HCT116 (cell line): ENCODE measurements at regions not wholly inside any gene's neighbourhood (a gene's known extent, or its start where the extent isn't known, plus 50 kb on each side); places are given as distances from the start of the nearest gene placed in this dataset.

Experiments used
- ATAC-seq: fragments of 200-7000 bp; cut with Tn5 transposase; 2 replicates; pipeline ENCODE4 v1.9.1; 2020; ENCODE audit warnings: mild to moderate bottlenecking, moderate library complexity
- BruUV-seq: library from RNA; stranded (reverse); fragments of 400-500 nt; replicated peaks from 2 replicates; lab custom pipeline; 2021; lab: Mats Ljungman, UMichigan
- CTCF ChIA-PET: fragments of 300-600 bp; sonication (Branson Sonifier 250); formaldehyde crosslinking; loops from one replicate; lab custom pipeline; 2021; ENCODE audit warnings: antibody characterized with exemption; lab: Charles Lee
- POLR2A ChIA-PET: fragments of 300-600, 350-600 bp; sonication (Branson Sonifier 250); formaldehyde crosslinking; loops from one replicate; lab custom pipeline; 2021; ENCODE audit warnings: antibody characterized with exemption; lab: Charles Lee
- RAD21 ChIA-PET, 2 experiments: fragments of 300-600 bp; sonication (Branson Sonifier 250); formaldehyde crosslinking; loops; one replicate each; lab custom pipeline; 2023; ENCODE audit warnings: low total read pairs in 2 of 2; ENCODE audit not compliant: uncharacterized antibody in 2 of 2, unreplicated experiment in 2 of 2, low non-redundant PET in 1 of 2; lab: Charles Lee
- DNase-seq: peaks from one replicate; pipeline ENCODE4 v3.0.0-alpha.2; 2010; ENCODE audit warnings: low read depth, low spot score
- H2AFZ ChIP-seq: fragments of 200-600 bp; shearing (Covaris generic), sonication (generic); 2 replicates; pipeline ENCODE4 v1.6.1; 2017; ENCODE audit warnings: low read depth, mixed run types, mixed read lengths, antibody characterized with exemption, low read length; ENCODE audit not compliant: poor library complexity, severe bottlenecking
- H3K27ac ChIP-seq: 2 replicates; pipeline ENCODE4 v1.5.1; 2012; ENCODE audit warnings: low read depth, low read length
- H3K27me3 ChIP-seq: fragments of 200-600 bp; sonication (generic); 2 replicates; pipeline ENCODE4 v1.6.1; 2016; ENCODE audit warnings: mixed run types, low read length, mixed read lengths; ENCODE audit not compliant: insufficient read depth
- H3K36me3 ChIP-seq, 2 experiments: fragments of 200-500 bp in 1 of 2; fragments of 200-600 bp in 1 of 2; sonication (Bioruptor generic) in 1 of 2; sonication (generic) in 1 of 2; 2 replicates each; pipeline versions ENCODE4 v1.5.1 to v1.6.1; 2014 to 2016; ENCODE audit warnings: low read length in 2 of 2, inconsistent platforms in 1 of 2, mixed read lengths in 1 of 2, mixed run types in 1 of 2; ENCODE audit not compliant: insufficient read depth in 2 of 2, control insufficient read depth in 1 of 2
- H3K4me1 ChIP-seq, 2 experiments: fragments of 200-600 bp in 1 of 2; sonication (generic) in 1 of 2; 2 replicates each; pipeline versions ENCODE4 v1.5.1 to v1.6.1; 2012 to 2017; ENCODE audit warnings: low read length in 2 of 2, inconsistent platforms in 1 of 2, mild to moderate bottlenecking in 1 of 2, mixed read lengths in 1 of 2, mixed run types in 1 of 2, moderate library complexity in 1 of 2; ENCODE audit not compliant: insufficient read depth in 2 of 2, control insufficient read depth in 1 of 2
- H3K4me2 ChIP-seq: fragments of 200-600 bp; sonication (generic); 2 replicates; pipeline ENCODE4 v1.6.1; 2017; ENCODE audit warnings: mixed run types, low read length, mixed read lengths
- H3K4me3 ChIP-seq, 2 experiments: fragments of 200-600 bp in 1 of 2; sonication (generic) in 1 of 2; replicated peaks in 1 of 2; 2 replicates each; pipeline ENCODE4 v1.5.1; 2011 to 2016; ENCODE audit warnings: low read length in 2 of 2, control low read depth in 1 of 2, low read depth in 1 of 2, mild to moderate bottlenecking in 1 of 2, mixed read lengths in 1 of 2, mixed run types in 1 of 2
- H3K79me2 ChIP-seq: fragments of 200-600 bp; sonication (generic); 2 replicates; pipeline ENCODE4 v1.6.1; 2017; ENCODE audit warnings: mild to moderate bottlenecking, mixed run types, low read length, moderate library complexity, mixed read lengths; ENCODE audit not compliant: insufficient read depth
- H3K9ac ChIP-seq: fragments of 200-600 bp; sonication (generic); 2 replicates; pipeline ENCODE4 v1.6.1; 2016; ENCODE audit warnings: low read length, mixed read lengths
- H3K9me2 ChIP-seq: fragments of 200-600 bp; sonication (generic), shearing (Covaris generic); 2 replicates; pipeline ENCODE4 v1.6.1; 2017; ENCODE audit warnings: mixed run types, mild to moderate bottlenecking, moderate library complexity; ENCODE audit not compliant: insufficient read depth
- H3K9me3 ChIP-seq, 2 experiments: fragments of 200-500 bp in 1 of 2; fragments of 200-600 bp in 1 of 2; sonication (Bioruptor generic) in 1 of 2; sonication (generic) in 1 of 2; 2 replicates each; pipeline ENCODE4 v1.6.1; 2014 to 2017; ENCODE audit warnings: low read length in 2 of 2, mixed read lengths in 2 of 2, inconsistent platforms in 1 of 2, low read depth in 1 of 2, mild to moderate bottlenecking in 1 of 2, mixed run types in 1 of 2, moderate library complexity in 1 of 2; ENCODE audit not compliant: control insufficient read depth in 1 of 2, insufficient read depth in 1 of 2
- H4K20me1 ChIP-seq: fragments of 200-600 bp; sonication (generic), shearing (Covaris generic); 2 replicates; pipeline ENCODE4 v1.6.1; 2017; ENCODE audit warnings: mixed run types, mild to moderate bottlenecking, moderate library complexity; ENCODE audit not compliant: insufficient read depth
- CEBPB ChIP-seq: IDR thresholded peaks from 2 replicates; pipeline ENCODE4 v1.6.1; 2012; ENCODE audit warnings: low read depth
- CTCF ChIP-seq, 3 experiments: fragments of 200-600 bp in 1 of 3; sonication (generic) in 1 of 3; IDR thresholded peaks in 2 of 3; conservative IDR thresholded peaks in 1 of 3; 2 replicates each; pipeline ENCODE4 v1.5.1; 2012 to 2017; ENCODE audit warnings: low read depth in 2 of 3, low read length in 2 of 3, antibody characterized with exemption in 1 of 3, borderline replicate concordance in 1 of 3, control low read depth in 1 of 3, mild to moderate bottlenecking in 1 of 3, mixed read lengths in 1 of 3, mixed run types in 1 of 3, moderate library complexity in 1 of 3; ENCODE audit not compliant: insufficient read depth in 1 of 3
- POLR2A ChIP-seq: IDR thresholded peaks from 2 replicates; pipeline ENCODE4 v1.7.0; 2011; ENCODE audit warnings: borderline replicate concordance; ENCODE audit not compliant: insufficient read depth, insufficient read length; ENCODE audit errors: extremely low read depth
- REST ChIP-seq: IDR thresholded peaks from 2 replicates; pipeline ENCODE4 v1.6.1; 2012; ENCODE audit warnings: low read depth
- SP1 ChIP-seq: IDR thresholded peaks from 2 replicates; pipeline ENCODE4 v1.6.1; 2012; ENCODE audit warnings: low read depth
- TCF7L2 ChIP-seq: IDR thresholded peaks from 2 replicates; pipeline ENCODE4 v1.7.0; 2011; ENCODE audit warnings: borderline replicate concordance, inconsistent platforms; ENCODE audit not compliant: insufficient read depth, insufficient read length; ENCODE audit errors: extremely low read depth
- ZNF274 ChIP-seq: fragments of 200-500 bp; sonication (Bioruptor generic); IDR thresholded peaks from 2 replicates; pipeline ENCODE4 v1.6.1; 2014; ENCODE audit warnings: mild to moderate bottlenecking, low read depth, low read length, inconsistent platforms
- intact Hi-C: fragments of 100-400 bp; cut with micrococcal nuclease; formaldehyde crosslinking; loops from 2 replicates; pipeline ENCODE4 v1.10.0; 2022

- TF ChIP-seq CTCF (IDR thresholded peaks at IDR 0.05 in 2 of 3, conservative IDR thresholded peaks at IDR 0.05 in 1 of 3; ENCODE audit: borderline replicate concordance in 1 of 3, insufficient read depth in 1 of 3, low read depth in 2 of 3, low read length in 2 of 3) = no peak
- TF ChIP-seq TCF7L2 = no peak
- no peak for TF ChIP-seq POLR2A
- TF ChIP-seq SP1 = no peak
These were observed 400.7 kb downstream of the ZNF674 start (continued) for GRCh38 chrX:46144566-46144965.

- ChIA-PET RAD21 (no interaction called here), POLR2A (no interaction called here), CTCF (no interaction called here)
- H3K9me2 ChIP-seq = no peaks in the 10 kb centered on the region
- no peak overlapping the region for H2AFZ ChIP-seq
- no peak for TF ChIP-seq CEBPB
- TF ChIP-seq ZNF274 = no peak
- no peak for TF ChIP-seq REST
- no peaks in the 10 kb centered on the region for H3K9me3 ChIP-seq
- no peaks in the 10 kb centered on the region for H3K79me2 ChIP-seq
- no peak for DNase-seq
- BruUV-seq = no TSS peak
- H3K27ac ChIP-seq = no peak overlapping the region
- no peak overlapping the region for H3K4me2 ChIP-seq
- H3K27me3 ChIP-seq = no peaks in the 10 kb centered on the region
- no peaks in the 10 kb centered on the region for H4K20me1 ChIP-seq
- H3K36me3 ChIP-seq = no peaks in the 10 kb centered on the region
- no peaks in the 10 kb centered on the region for H3K4me1 ChIP-seq
- ATAC-seq = no peak
- intact Hi-C loops = no loop called here
- no peak overlapping the region for H3K9ac ChIP-seq
- no peak overlapping the region for H3K4me3 ChIP-seq
These were observed 404.9 kb downstream of the ZNF674 start for GRCh38 chrX:46140272-46140671.
